H1 (cell line): ENCODE measurements at regions not wholly inside any gene's neighbourhood (a gene's known extent, or its start where the extent isn't known, plus 50 kb on each side); places are given as distances from the start of the nearest gene placed in this dataset.

Experiments used
- ATF3 ChIP-seq: IDR thresholded peaks from 2 replicates; pipeline ENCODE4 v1.6.1; 2011; ENCODE audit warnings: low read depth, mild to moderate bottlenecking, low read length; ENCODE audit not compliant: insufficient read depth
- CTCF ChIP-seq, 3 experiments: IDR thresholded peaks; 1 replicate in 2 of 3; 2 replicates in 1 of 3; pipeline versions ENCODE4 v1.5.1 to v1.6.1; 2011; ENCODE audit warnings: low read length in 3 of 3, mild to moderate bottlenecking in 3 of 3, inconsistent platforms in 2 of 3, low read depth in 1 of 3, moderate library complexity in 1 of 3; ENCODE audit not compliant: insufficient read depth in 1 of 3; ENCODE audit errors: control extremely low read depth in 1 of 3
- HDAC2 ChIP-seq, 2 experiments: fragments of 300-600 bp in 1 of 2; sonication (generic) in 1 of 2; IDR thresholded peaks; 2 replicates each; pipeline ENCODE4 v1.6.1; 2011 to 2012; ENCODE audit warnings: low read depth in 2 of 2, low read length in 2 of 2, mild to moderate bottlenecking in 2 of 2, moderate library complexity in 2 of 2, borderline replicate concordance in 1 of 2, inconsistent platforms in 1 of 2
- MAFK ChIP-seq: IDR thresholded peaks from 2 replicates; pipeline ENCODE4 v1.6.1; 2012; ENCODE audit warnings: low read depth, mild to moderate bottlenecking, improper control_type of control experiment, low read length
- MAX ChIP-seq: IDR thresholded peaks from 2 replicates; pipeline ENCODE4 v1.6.1; 2012; ENCODE audit warnings: inconsistent platforms
- POLR2AphosphoS5 ChIP-seq: IDR thresholded peaks from 2 replicates; pipeline ENCODE4 v1.6.1; 2011; ENCODE audit warnings: low read depth, low read length
- SIN3A ChIP-seq, 2 experiments: IDR thresholded peaks in 1 of 2; conservative IDR thresholded peaks in 1 of 2; 2 replicates each; pipeline ENCODE4 v1.6.1; 2011 to 2012; ENCODE audit warnings: low read length in 2 of 2, improper control_type of control experiment in 1 of 2, low read depth in 1 of 2, mild to moderate bottlenecking in 1 of 2
- SIRT6 ChIP-seq: IDR thresholded peaks from one replicate; pipeline ENCODE4 v1.7.1; 2012; ENCODE audit warnings: low read length, inconsistent platforms
- TAF1 ChIP-seq: IDR thresholded peaks from 2 replicates; pipeline ENCODE4 v1.6.1; 2011; ENCODE audit warnings: mild to moderate bottlenecking, low read depth, low read length
- USF2 ChIP-seq: IDR thresholded peaks from 2 replicates; pipeline ENCODE4 v1.6.1; 2011; ENCODE audit warnings: low read length, improper control_type of control experiment

- TF ChIP-seq SIRT6 (no peak), HDAC2 (IDR thresholded peaks at IDR 0.05; ENCODE audit: borderline replicate concordance in 1 of 2, low read depth in 2 of 2, low read length in 2 of 2) (no peak), CTCF (IDR thresholded peaks at IDR 0.05; ENCODE audit: control extremely low read depth in 1 of 3, insufficient read depth in 1 of 3, low read depth in 1 of 3, low read length in 3 of 3) (no peak), USF2 (no peak), ATF3 (no peak), MAFK (no peak), TAF1 (no peak), POLR2AphosphoS5 (no peak), SIN3A (conservative IDR thresholded peaks at IDR 0.05 in 1 of 2, IDR thresholded peaks at IDR 0.05 in 1 of 2; ENCODE audit: low read depth in 1 of 2, low read length in 2 of 2) (no peak), MAX (no peak)
Observed at GRCh38 chr14:25685004-25685403, 635.1 kb upstream of the STXBP6 start.
